Peyer's patch (tissue), 4 donors: ENCODE measurements at regions not wholly inside any gene's neighbourhood (a gene's known extent, or its start where the extent isn't known, plus 50 kb on each side); places are given as distances from the start of the nearest gene placed in this dataset.

ENCODE experiments used
- CTCF ChIP-seq, 6 experiments: fragments of 450-650 bp in 4 of 6; fragments of 200-600 bp in 2 of 6; sonication (generic) in 1 of 6; IDR thresholded peaks; one replicate each; pipeline ENCODE4 v1.5.1; 2017 to 2019; ENCODE audit warnings: antibody characterized with exemption in 6 of 6, mild to moderate bottlenecking in 3 of 6, moderate library complexity in 1 of 6
- POLR2A ChIP-seq, 2 donors: fragments of 450-650 bp; IDR thresholded peaks; one replicate each; pipeline ENCODE4 v1.5.1; 2017; ENCODE audit warnings: antibody characterized with exemption in 2 of 2, mild to moderate bottlenecking in 2 of 2, moderate library complexity in 2 of 2

- no peak for TF ChIP-seq CTCF (IDR thresholded peaks at IDR 0.05)
- TF ChIP-seq POLR2A (IDR thresholded peaks at IDR 0.05), result no peak
Measured at GRCh38 chr7:136502162-136502561, 366.3 kb upstream of the CHRM2 start.
